GM23248 (cell line): ENCODE measurements at regions not wholly inside any gene's neighbourhood (a gene's known extent, or its start where the extent isn't known, plus 50 kb on each side); places are given as distances from the start of the nearest gene placed in this dataset.

Experiments used
- DNase-seq: peaks from one replicate; pipeline ENCODE4 v3.0.0-alpha.2; 2015
- H2AFZ ChIP-seq: fragments of 200-600 bp; sonication (generic); 2 replicates; pipeline ENCODE4 v1.6.1; 2016; ENCODE audit warnings: antibody characterized with exemption
- H3F3A ChIP-seq: fragments of 200-600 bp; sonication (generic); 2 replicates; pipeline ENCODE4 v1.6.1; 2016; ENCODE audit warnings: mild to moderate bottlenecking, antibody characterized with exemption, mixed run types; ENCODE audit not compliant: insufficient read depth
- H3K27ac ChIP-seq: fragments of 200-600 bp; sonication (generic); 2 replicates; pipeline ENCODE4 v1.5.1; 2016; ENCODE audit warnings: mild to moderate bottlenecking
- H3K27me3 ChIP-seq: fragments of 200-600 bp; sonication (generic); replicated peaks from 2 replicates; pipeline ENCODE4 v1.6.1; 2016; ENCODE audit warnings: mild to moderate bottlenecking; ENCODE audit not compliant: insufficient read depth
- H3K36me3 ChIP-seq: fragments of 200-600 bp; sonication (generic); 2 replicates; pipeline ENCODE4 v1.6.1; 2016; ENCODE audit warnings: low read depth, mild to moderate bottlenecking
- H3K4me1 ChIP-seq: fragments of 200-600 bp; sonication (generic); 2 replicates; pipeline ENCODE4 v1.6.1; 2016; ENCODE audit warnings: mild to moderate bottlenecking; ENCODE audit not compliant: insufficient read depth
- H3K4me2 ChIP-seq: fragments of 200-600 bp; sonication (generic); one replicate; pipeline ENCODE4 v1.6.1; 2016; ENCODE audit warnings: mild to moderate bottlenecking; ENCODE audit not compliant: unreplicated experiment
- H3K4me3 ChIP-seq: fragments of 200-600 bp; sonication (generic); 2 replicates; pipeline ENCODE4 v1.5.1; 2016; ENCODE audit warnings: mild to moderate bottlenecking
- H3K79me2 ChIP-seq: fragments of 200-600 bp; sonication (generic); 2 replicates; pipeline ENCODE4 v1.6.1; 2016; ENCODE audit warnings: mild to moderate bottlenecking; ENCODE audit not compliant: insufficient read depth
- H3K9ac ChIP-seq: fragments of 200-600 bp; sonication (generic); 2 replicates; pipeline ENCODE4 v1.6.1; 2016; ENCODE audit warnings: mild to moderate bottlenecking
- H3K9me2 ChIP-seq: fragments of 200-600 bp; sonication (generic); 2 replicates; pipeline ENCODE4 v1.6.1; 2016; ENCODE audit warnings: mixed run types, mild to moderate bottlenecking, moderate library complexity; ENCODE audit not compliant: insufficient read depth
- H3K9me3 ChIP-seq: fragments of 200-600 bp; sonication (generic); one replicate; pipeline ENCODE4 v1.6.1; 2017; ENCODE audit warnings: low read depth
- H4K20me1 ChIP-seq: fragments of 200-600 bp; sonication (generic); 2 replicates; pipeline ENCODE4 v1.6.0; 2016; ENCODE audit not compliant: insufficient read depth
- EZH2 ChIP-seq: fragments of 200-600 bp; sonication (generic); IDR thresholded peaks from 2 replicates; pipeline ENCODE4 v1.6.1; 2018; ENCODE audit warnings: antibody characterized with exemption, mild to moderate bottlenecking; ENCODE audit not compliant: insufficient read depth, poor library complexity, severe bottlenecking
- EZH2phosphoT487 ChIP-seq: fragments of 200-600 bp; sonication (generic); IDR thresholded peaks from 2 replicates; pipeline ENCODE4 v1.6.1; 2018; ENCODE audit warnings: antibody characterized with exemption, moderate library complexity, mild to moderate bottlenecking, low read depth; ENCODE audit not compliant: insufficient read depth
- WGBS, 2 experiments: methylation state at CpG; one replicate each; pipeline ENCODE4 v1.1.6; 2015 to 2017; ENCODE audit warnings: low lambda C conversion rate in 2 of 2, low coverage in 1 of 2; ENCODE audit errors: missing lambda C conversion rate in 2 of 2; 5-methylcytosine and 5-hydroxymethylcytosine counted together
- in situ Hi-C: fragments of 300-500 bp; cut with MboI; formaldehyde crosslinking; loops from 2 replicates; pipeline ENCODE4 v1.15.0; 2020

- H3K27me3 ChIP-seq: no peaks in the 10 kb centered on the region
- no peaks in the 10 kb centered on the region for H4K20me1 ChIP-seq
- no peak overlapping the region for H3K4me2 ChIP-seq
- no peak for TF ChIP-seq EZH2phosphoT487
- TF ChIP-seq EZH2: no peak
- 29 to 41% methylated on average over 1 of the region's 1 CpG for WGBS, 2 experiments
- H3K9ac ChIP-seq: no peak overlapping the region
- H2AFZ ChIP-seq: no peak overlapping the region
- H3K36me3 ChIP-seq: no peaks in the 10 kb centered on the region
- in situ Hi-C loops: no loop called here
- H3K4me1 ChIP-seq: no peaks in the 10 kb centered on the region
- no peaks in the 10 kb centered on the region for H3K79me2 ChIP-seq
- H3K27ac ChIP-seq: no peak overlapping the region
- H3K9me3 ChIP-seq: no peaks in the 10 kb centered on the region
- H3F3A ChIP-seq: no peaks in the 10 kb centered on the region
- no peak overlapping the region for H3K4me3 ChIP-seq
- H3K9me2 ChIP-seq: no peaks in the 10 kb centered on the region
- DNase-seq: no peak
Measured at GRCh38 chr9:28782630-28783029, 1209.3 kb upstream of the C9orf72 start.

- Histone ChIP-seq H4K20me1 (no peaks in the 10 kb centered on the region), H3K9me3 (no peaks in the 10 kb centered on the region), H3K4me1 (no peaks in the 10 kb centered on the region), H3K4me2 (no peak overlapping the region), H3K4me3 (no peak overlapping the region), H3K36me3 (no peaks in the 10 kb centered on the region), H2AFZ (no peak overlapping the region), H3K9me2 (no peaks in the 10 kb centered on the region), H3K79me2 (no peaks in the 10 kb centered on the region), H3K27ac (no peak overlapping the region), H3K27me3 (no peaks in the 10 kb centered on the region), H3K9ac (no peak overlapping the region), H3F3A (no peaks in the 10 kb centered on the region)
- DNase-seq: no peak
- in situ Hi-C loops: no loop called here
- TF ChIP-seq EZH2phosphoT487 (no peak), EZH2 (no peak)
Measured at GRCh38 chr9:28792716-28793115, 1219.4 kb upstream of the C9orf72 start.

GRCh38 chr9:28799876-28800275 is 1226.6 kb upstream of the C9orf72 start:
- H3K4me1 ChIP-seq: no peaks in the 10 kb centered on the region
- no peaks in the 10 kb centered on the region for H3K79me2 ChIP-seq
- 17 to 20% methylated on average over 3 of the region's 3 CpGs for WGBS, 2 experiments
- no peak overlapping the region for H3K9ac ChIP-seq
- no peak overlapping the region for H3K27ac ChIP-seq
- H3F3A ChIP-seq: no peaks in the 10 kb centered on the region
- no peak overlapping the region for H3K4me3 ChIP-seq
- DNase-seq: no peak
- H2AFZ ChIP-seq: no peak overlapping the region
- in situ Hi-C loops: no loop called here
- H3K9me2 ChIP-seq: no peaks in the 10 kb centered on the region; the same call in 1 of the 2 replicates
- TF ChIP-seq EZH2: no peak
- TF ChIP-seq EZH2phosphoT487: no peak
- no peaks in the 10 kb centered on the region for H3K27me3 ChIP-seq
- H3K9me3 ChIP-seq: no peaks in the 10 kb centered on the region
- H3K36me3 ChIP-seq: no peaks in the 10 kb centered on the region
- no peak overlapping the region for H3K4me2 ChIP-seq
- H4K20me1 ChIP-seq: no peaks in the 10 kb centered on the region

GRCh38 chr9:28801144-28801799 is 1228.0 kb upstream of the C9orf72 start:
- TF ChIP-seq EZH2phosphoT487 (no peak), EZH2 (no peak)
- Histone ChIP-seq H3K4me1 (no peaks in the 10 kb centered on the region), H3K27me3 (no peaks in the 10 kb centered on the region), H3K4me3 (no peak overlapping the region), H3F3A (no peaks in the 10 kb centered on the region), H2AFZ (no peak overlapping the region), H3K9me3 (no peaks in the 10 kb centered on the region), H3K36me3 (no peaks in the 10 kb centered on the region), H3K4me2 (no peak overlapping the region), H3K27ac (no peak overlapping the region), H3K9me2 (no peaks in the 10 kb centered on the region; the same call in 1 of the 2 replicates), H3K79me2 (no peaks in the 10 kb centered on the region), H3K9ac (no peak overlapping the region), H4K20me1 (no peaks in the 10 kb centered on the region)
- 16 to 27% methylated on average over 1 of the region's 1 CpG for WGBS, 2 experiments
- no peak for DNase-seq
- in situ Hi-C loops: no loop called here

GRCh38 chr9:28805197-28805596 is 1231.9 kb upstream of the C9orf72 start:
- Histone ChIP-seq H3K4me1 (no peaks in the 10 kb centered on the region), H3K4me3 (no peak overlapping the region), H3K9me2 (no peaks in the 10 kb centered on the region; the same call in 1 of the 2 replicates), H4K20me1 (no peaks in the 10 kb centered on the region), H3F3A (no peaks in the 10 kb centered on the region), H3K79me2 (no peaks in the 10 kb centered on the region), H3K27me3 (no peaks in the 10 kb centered on the region), H3K4me2 (no peak overlapping the region), H3K27ac (no peak overlapping the region), H3K9me3 (no peaks in the 10 kb centered on the region), H3K36me3 (no peaks in the 10 kb centered on the region), H2AFZ (no peak overlapping the region), H3K9ac (no peak overlapping the region)
- in situ Hi-C loops: no loop called here
- no peak for DNase-seq
- no peak for TF ChIP-seq EZH2phosphoT487
- no peak for TF ChIP-seq EZH2
- WGBS, 2 experiments: 25 to 26% methylated on average over 1 of the region's 1 CpG
